ENCODE measurements at regions not wholly inside any gene's neighbourhood (a gene's known extent, or its start where the extent isn't known, plus 50 kb on each side); places are given as distances from the start of the nearest gene placed in this dataset.
"Not testable (repeated sequence)": the region's sequence is repeated elsewhere in the genome, so short reads cannot be mapped to it uniquely, and the experiment has no call there.

DNA sequence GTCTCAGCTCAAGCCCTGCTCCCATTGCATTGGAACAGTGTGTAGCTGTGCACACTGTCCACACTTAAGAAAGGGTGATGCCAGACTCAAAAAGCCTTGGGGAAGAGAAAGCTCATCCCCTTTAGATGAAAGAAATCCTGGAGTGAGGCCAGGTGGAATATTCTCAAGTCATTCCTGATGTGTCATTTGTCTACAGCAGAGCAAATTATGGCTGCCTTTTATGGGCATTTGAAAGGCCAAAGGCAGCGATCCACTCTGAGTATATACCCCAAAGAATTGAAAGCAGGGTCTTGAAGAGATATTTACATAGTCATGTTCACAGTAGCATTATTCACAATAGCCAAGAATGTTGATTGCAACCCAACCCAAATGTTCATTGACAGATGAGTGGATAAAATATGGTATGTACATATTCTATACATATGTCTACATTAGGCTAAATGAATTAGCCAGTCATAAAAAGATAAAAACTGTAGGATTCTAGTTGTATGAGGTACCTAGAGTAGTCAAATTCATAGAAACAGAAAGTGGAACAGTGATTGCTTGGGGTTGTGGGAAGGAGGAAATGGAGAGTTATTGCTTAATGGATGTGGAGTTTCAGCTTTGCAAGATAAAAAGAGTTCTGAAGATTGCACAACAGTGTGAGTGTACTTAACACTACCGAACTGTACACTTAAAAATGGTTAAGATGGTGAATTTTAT, 214.9 kb downstream of the KCNRG start:
- DNase-seq (ENCODE audit: low read depth), result no peak

DNA sequence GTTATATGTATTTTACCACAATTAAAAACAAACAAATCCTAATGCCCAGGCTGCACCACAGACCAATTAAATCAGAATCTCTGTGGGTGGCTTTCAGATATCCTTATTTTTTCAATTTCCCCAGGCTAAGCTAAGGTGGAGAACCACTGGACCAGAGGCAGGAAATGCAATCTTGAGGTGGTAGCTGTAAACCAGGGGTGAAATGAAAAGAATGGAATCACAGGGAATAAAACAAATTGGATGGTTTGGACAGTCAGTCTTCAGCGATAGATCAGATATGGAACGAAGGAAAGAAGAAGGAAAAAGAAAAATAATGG, 215.4 kb downstream of the KCNRG start:
- DNase-seq (ENCODE audit: low read depth), result no peak

DNA sequence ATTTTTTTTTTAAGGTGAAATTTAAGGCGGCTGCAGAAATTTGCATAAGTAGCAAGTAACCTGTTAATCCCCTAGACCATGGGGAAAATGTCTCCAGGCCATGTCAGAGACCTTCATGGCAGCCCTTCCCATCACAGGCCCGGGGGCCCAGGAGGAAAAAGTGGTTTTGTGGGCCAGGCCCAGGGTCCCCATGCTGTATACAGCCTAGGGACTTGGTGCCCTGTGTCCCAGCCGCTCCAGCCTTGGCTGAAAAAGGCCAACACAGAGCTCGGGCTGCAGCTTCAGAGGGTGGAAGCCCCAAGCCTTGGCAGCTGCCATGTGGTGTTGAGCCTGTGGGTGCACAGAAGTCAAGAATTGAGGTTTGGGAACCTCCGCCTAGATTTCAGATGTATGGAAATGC, 218.3 kb downstream of the KCNRG start:
- not testable (repeated sequence) for DNase-seq (ENCODE audit: low read depth)

DNA sequence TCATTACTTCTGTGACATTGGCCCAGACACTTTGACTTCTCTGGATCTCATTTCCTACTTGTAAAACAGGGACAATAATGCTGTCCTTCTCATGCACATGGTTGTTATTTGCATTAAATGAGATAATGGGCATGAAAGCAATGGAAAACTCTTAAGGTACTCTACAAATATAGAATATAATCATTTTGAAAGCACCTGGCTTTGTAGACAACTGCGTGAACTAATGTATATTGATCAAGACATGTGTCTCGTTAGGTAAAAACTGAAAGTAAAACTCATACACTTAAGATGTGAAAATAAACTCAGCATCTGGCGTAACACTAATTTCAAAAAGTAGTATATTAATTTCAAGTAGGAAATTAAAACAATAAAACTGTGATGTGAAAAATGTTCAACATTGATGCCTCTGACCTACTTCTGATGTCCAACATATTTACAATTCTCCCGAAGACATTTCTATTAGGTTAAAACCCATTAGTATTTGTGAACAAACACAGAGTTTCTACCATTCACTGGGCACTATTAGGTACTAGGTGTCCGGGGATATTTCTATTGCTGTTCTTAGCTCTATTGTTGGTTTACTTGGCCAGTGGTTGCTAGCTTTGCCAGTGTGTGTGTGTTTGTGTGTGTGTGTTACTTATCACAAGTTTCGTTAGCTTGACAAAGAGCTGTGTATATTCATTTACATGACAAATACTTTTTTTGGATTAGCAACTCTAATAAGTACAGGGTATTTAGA, 220.5 kb downstream of the KCNRG start:
- no peak for DNase-seq (ENCODE audit: low read depth)

DNA sequence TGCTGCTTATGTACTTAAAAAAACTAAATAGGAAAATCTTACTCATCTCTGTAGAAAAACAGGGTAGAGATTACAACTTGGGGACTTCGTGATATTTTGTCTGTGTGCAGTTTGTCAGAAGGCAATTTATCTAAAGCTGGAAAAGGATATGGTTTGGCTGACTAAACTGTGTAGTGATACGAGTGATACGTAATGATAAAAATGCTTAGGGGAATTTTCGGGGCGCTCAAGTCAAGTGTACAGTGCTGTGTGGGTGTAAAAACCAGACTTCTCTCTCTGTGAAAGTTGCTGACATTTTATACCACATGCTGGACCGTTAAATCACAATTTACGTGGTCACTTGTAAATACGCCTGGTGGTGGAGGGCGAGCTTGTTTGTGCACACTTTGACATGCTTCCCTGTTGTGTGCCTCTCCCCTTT, 221.7 kb downstream of the KCNRG start:
- DNase-seq (ENCODE audit: low read depth), result no peak

DNA sequence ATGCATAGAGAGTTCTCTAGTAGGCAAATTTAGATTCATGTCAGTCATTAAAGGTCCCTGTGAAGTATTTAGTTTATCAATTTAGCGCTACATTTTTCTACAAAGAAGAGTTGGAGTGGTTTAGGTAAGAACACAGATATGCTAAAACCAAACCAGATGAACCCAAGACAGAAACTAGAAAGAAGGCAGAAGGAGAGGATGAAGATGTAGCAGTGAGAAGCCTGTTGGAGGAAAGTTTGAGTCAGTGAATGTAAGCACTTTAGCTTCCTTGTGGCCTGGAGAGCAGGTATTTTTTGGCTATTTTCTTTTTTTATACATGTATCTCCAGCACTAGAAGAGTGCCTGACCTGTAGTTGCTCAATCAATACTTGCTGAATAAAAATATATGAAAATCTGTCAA, 223.7 kb downstream of the KCNRG start:
- DNase-seq (ENCODE audit: low read depth), result no peak

DNA sequence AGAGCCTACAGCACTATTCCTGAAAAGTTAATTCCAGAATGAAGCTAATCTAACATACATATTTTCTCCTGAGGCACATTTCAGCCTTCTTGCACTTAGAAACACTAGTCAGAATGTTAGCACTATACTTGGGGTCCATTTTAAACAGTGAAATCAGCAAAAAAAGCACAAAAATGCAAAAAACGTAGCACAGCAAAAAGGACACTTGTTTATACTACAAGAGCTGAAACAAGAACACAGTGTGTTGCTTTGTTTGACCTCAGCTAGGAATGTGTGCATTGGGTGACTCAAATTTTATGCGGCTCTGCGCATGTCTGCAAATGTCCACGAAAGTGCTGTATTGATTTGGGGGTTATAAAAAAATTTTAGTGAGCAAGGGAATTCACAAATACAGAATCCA, 226.2 kb downstream of the KCNRG start:
- no peak for DNase-seq (ENCODE audit: low read depth)

DNA sequence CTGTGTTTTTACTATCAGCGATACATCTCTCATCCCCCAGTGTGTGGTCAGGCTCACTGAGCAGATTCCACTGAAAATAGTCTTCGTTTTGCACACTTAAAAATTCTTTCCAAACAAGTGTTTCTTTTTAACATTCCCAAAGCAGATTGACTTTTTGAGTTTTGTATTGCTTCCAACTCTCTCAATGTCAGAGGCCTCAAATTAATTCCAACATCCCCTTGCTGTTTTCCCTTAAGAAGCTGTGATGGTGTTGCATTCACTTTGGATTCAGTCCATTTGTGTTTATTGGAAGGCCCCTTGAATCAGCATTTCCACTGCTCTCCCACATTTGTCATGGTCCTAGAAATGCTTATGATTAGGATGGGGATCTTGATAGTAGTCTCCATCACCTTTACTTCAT, 228.7 kb downstream of the KCNRG start:
- DNase-seq (ENCODE audit: low read depth), result no peak

DNA sequence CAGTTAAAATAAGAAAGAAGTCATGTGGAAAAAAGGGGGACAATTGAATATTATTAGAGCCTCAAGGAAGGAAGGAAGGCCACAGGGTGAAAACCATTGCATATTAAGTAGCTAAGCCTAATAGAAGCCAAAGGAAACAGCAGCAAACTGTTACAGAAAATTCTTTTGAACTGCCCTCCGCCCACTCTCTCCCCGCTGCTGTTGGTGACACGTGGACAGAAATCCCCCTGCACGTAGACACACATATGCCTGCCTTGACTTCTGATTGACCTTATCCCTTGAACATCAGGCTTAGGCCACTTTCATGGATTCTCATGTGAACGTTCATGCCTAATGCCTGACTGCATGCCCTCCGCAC, 229.1 kb downstream of the KCNRG start:
- no peak for DNase-seq (ENCODE audit: low read depth)

DNA sequence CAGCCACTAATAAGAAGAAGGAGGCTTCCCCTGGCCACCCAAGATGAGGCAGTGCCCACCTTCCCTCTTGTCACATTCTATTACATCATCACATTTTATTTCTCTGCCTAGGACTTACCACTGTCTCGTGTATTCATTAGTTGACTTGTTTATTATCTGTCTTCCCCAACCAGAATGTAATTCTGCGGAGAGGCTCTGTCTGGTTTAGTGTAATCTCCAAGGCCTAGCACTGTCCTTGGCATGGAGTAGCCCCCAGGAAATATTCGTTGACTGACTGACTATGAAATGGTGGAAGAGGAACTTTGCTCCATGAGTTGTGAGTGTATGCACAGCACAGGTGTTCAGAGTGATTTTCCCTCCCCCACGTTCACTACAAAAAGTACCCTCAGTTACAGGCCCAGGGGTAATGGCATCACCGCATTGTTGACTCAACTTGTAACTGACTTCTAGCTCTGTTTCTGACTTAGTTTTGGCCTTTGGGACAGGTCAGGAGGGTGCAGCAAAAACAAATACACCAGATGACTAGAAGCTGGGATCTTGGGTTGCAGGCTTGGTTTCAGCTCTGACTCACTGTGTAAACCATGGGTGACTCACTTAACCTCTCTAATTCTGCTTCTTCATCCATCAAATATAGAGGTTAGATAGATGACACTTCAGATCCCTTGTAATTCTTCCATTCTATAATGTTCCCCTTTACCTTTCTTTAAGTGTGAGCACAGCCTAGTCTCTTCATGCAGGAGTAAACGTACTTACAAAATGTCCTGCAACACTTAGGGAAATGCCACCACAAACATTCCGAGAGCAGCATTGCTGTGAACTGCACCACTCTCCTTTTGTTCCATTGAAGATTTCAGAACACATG, 229.7 kb downstream of the KCNRG start:
- DNase-seq (ENCODE audit: low read depth), result no peak

DNA sequence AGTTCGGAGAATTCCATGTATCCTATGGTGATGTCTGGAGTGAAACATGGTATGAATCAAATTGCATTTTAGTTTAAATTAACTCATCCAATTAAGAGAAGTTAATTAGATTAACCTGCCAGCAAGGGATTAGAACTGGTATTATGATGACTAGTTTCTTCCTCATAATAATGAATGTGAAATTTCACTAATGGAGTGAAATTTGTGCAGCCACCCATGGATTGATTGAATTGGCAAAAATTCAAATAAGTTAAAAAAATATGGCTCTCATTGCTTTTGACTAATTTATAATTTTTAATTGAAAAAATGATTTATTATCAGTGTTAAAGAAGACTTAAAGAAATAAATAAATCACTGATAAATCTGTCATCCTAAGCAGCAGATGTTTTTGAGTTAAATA, 232.0 kb downstream of the KCNRG start:
- DNase-seq (ENCODE audit: low read depth), result no peak

DNA sequence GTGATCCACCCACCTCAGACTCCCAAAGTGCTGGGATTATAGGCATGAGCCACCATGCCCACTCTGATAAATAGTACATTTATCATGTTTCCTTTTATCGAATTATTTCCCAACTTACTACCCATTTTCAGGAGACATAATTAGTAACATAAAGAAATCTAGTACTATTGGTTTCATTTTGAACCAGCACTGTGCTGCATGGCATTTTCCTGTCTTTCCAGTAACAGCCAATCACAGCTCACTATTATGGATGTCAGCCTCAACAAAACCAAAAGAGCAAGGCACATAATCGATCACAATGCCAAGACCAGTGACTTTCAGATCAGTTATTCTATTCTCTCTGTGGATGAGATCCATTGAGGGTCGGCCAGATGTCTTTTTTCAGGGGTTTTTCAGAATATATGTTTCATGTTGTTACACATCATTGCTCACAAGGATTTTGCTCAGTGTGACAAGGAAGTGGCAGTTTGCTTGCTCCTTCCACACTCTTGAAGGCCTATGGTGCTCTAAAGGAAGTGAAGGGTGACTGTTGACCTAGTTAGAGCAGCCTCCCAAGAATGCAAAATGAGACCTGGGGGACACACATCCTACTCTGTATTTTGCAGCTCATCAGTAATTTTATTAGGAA, 233.4 kb downstream of the KCNRG start:
- no peak for DNase-seq (ENCODE audit: low read depth)

DNA sequence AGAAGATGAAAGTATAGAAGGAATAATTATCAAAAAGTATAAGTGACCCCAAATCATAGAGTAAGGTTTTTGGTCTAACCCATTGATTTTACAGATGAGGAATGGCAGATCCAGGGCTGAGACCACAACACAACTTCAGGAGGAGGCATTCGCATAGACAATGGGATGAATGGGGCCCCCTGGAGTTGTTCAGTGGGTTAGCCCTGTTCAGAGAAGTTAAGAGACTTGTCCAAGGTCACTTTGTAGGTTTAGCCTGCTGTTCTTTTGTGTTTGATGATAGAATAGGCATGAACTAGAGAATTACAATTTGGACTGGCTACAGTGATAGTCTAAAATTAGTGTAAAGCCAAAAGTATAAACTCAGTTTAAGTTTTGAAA, 233.9 kb downstream of the KCNRG start:
- DNase-seq (ENCODE audit: low read depth), result no peak

DNA sequence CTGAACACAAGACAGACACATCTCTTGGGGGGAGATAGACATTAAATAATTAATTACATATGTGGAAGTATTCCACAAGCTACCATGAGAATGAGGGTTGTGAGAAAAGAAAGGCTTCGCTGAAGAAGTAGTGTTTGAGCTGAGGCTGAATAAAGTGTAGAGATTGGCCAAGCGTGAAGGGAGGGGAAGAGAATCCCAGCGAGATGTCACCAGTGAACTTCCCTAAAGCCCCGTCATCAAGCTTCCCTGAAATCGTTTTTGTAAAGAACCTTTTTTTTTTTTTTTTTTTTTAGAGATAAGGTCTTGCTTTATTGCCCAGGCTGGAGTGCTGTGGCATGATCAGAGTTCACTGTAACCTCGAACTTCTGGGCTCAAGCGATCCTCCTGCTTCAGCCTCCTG, 235.2 kb downstream of the KCNRG start:
- no peak for DNase-seq (ENCODE audit: low read depth)

DNA sequence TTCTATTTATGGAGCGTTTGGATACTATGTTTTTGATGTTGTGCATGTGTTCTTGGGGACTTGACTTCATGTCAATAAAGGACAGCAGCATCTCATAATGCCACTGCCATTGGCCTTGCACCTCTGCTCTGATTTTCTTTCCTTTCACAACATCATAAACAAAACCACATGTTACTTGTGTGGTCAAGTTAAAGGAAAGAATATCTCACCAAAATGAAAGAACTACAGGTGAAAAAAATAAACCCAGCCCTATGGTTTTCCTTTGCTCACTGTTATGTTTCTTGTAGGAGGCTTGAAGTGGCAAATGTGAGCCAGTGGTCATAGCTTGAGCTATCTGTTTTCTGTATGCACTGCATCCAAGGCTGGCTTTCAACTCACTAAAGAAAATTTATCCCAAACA, 240.4 kb downstream of the KCNRG start:
- DNase-seq (ENCODE audit: low read depth), result no peak

DNA sequence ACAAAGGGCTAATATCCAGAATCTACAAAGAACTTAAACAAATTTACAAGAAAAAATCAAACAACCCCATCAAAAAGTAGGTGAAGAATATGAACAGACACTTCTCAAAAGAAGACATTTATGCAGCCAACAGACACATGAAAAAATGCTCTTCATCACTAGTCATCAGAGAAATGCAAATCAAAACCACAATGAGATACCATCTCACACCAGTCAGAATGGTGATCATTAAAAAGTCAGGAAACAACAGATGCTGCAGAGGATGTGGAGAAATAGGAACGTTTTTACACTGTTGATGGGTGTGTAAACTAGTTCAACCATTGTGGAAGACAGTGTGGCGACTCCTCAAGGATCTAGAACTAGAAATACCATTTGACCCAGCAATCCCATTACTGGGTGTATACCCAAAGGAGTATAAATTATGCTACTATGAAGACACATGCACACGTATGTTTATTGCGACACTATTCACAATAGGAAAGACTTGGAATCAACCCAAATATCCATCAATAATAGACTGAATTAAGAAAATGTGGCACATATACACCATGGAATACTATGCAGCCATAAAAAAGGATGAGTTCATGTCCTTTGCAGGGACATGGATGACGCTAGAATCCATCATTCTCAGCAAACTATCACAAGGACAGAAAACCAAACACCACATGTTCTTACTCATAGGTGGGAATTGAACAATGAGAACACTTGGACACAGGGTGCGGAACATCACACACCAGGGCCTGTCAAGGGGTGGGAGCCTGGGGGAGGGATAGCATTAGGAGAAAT, 241.5 kb downstream of the KCNRG start:
- not testable (repeated sequence) for DNase-seq (ENCODE audit: low read depth)

DNA sequence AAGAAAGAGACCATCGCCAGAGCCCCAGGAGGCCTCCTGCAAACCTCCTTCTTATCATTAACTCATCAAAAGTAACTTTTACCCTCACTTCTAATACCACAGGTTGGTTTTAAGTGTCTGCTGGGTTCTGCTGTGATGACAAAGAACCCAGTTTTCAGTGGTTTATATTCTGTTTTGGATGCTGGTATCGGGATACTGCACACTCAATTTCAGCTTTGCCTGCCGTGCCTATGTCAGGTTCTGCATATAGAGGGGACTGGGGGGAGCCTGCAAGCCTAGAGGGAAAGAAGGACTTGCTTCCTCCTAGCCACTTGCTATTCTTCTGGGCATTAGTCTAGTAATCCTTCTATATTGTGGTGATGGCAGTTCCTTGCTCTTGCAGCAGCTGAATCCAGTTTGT, 242.4 kb downstream of the KCNRG start:
- DNase-seq (ENCODE audit: low read depth), result no peak

DNA sequence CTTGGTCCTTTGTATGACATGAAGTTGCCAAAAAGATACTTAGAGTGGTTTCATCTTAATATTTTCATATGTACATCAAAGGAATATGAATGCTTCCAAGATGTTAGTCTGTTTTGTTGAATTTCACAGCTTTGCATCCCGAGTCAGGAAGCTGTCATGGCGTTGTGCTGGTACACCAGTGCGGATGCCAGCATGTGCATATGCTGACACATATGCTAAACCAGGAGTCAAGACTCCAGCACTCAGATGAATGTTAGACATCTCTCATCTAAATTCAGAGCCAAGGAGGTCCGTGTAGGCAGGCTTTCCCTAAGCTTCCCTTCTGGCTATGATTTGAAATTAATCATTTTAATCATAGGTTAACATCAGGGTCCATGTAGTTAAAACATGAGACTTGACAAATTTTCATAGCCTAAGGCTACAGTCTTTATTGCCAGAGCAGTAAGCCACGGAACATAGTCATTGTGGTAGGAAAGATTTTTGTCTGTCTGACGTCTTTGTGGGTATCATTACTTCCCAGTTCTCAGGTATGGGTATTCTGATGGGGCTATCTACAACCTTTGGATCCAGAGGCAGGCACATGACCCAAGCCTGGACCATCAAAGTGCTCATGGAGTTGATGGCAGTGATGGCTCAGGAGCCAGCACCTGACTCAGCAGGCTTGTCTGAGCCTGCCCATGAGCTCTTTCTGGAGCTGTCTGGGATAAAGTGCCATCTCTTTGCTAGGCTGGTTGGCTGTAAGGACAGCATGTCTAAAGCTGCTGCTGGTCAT, 246.1 kb downstream of the KCNRG start:
- DNase-seq (ENCODE audit: low read depth), result no peak

DNA sequence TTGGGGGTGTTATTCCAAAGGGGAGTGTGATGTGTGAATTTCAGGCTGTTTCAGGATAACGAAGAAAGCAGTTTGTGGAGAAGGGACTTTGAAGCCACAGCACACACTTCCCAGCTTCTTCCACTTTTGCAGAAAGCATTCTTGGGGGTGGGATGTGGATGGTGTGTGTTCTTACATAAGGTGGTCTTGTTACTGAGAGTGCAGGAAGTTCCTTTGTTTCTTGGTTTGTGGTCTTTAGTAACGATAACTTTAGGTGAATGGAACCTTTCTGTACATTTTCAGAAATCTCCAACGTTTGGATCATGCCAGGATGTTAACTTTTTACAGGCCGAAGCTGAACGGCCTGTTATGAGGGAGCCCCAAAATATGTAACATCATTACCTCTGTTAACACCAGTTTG, 251.8 kb downstream of the KCNRG start:
- DNase-seq (ENCODE audit: low read depth), result no peak

DNA sequence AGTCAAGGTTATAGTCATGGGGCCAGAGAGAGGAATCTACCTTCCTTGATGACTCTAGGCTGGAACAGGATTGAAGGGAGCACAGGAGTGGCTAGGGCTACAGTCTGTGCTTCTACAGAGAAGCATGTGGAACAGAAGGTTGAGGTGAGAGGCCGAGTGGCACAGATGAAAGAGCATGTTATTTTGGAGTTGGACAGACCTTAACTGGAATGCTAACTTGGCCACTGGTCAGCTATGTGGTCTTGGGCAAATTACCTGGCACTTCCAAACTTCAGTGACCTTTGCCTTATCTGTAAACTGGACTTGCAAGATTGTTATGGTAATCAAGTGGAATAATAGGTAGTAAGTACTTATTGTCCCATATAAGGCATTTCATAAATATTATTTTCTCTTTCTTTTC, 252.7 kb downstream of the KCNRG start:
- no peak for DNase-seq (ENCODE audit: low read depth)

DNA sequence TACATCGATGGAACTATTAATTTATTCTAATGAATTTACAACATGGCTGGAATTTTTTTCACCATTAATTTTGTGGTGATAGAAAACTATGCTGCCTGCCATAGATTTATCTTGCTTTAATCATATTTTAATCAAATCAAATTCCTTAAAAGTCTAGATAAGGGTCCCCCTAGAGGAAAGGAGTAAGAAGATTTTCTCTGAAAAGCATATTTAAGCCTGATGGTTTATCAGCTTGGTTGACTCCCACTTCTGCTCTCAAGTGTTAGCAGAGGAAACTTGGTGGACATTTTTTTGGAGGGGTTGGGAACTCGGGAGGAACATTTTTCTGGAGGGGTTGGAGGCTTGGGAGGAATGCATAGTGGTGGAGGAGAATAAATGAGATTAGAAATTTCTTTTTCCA, 253.3 kb downstream of the KCNRG start:
- no peak for DNase-seq (ENCODE audit: low read depth)

All from activated T-helper 1 cell treated with Interleukin-2 at 50 U/mL for 16 hours (primary cell).